IMR-90 (cell line): ENCODE measurements at regions not wholly inside any gene's neighbourhood (a gene's known extent, or its start where the extent isn't known, plus 50 kb on each side); places are given as distances from the start of the nearest gene placed in this dataset.

Experiments used
- ATAC-seq: fragments of 200-7000 bp; cut with Tn5 transposase; 2 replicates; pipeline ENCODE4 v1.9.1; 2020; ENCODE audit warnings: low read depth, mild to moderate bottlenecking, moderate library complexity
- BruUV-seq: library from RNA; stranded (reverse); fragments of 400-500 nt; replicated peaks from 2 replicates; lab custom pipeline; 2021; lab: Mats Ljungman, UMichigan
- CTCF ChIA-PET: fragments of 300-600 bp; formaldehyde crosslinking; extraction: SDS; loops from one replicate; lab custom pipeline; 2021; ENCODE audit warnings: antibody characterized with exemption; lab: Yijun Ruan, JAX
- POLR2A ChIA-PET: fragments of 300-600 bp; sonication (Branson Sonifier 250); formaldehyde crosslinking; loops from one replicate; lab custom pipeline; 2022; ENCODE audit warnings: antibody characterized with exemption; ENCODE audit not compliant: unreplicated experiment; lab: Charles Lee
- DNase-seq: peaks from one replicate; pipeline ENCODE4 v3.0.0; 2013
- H2AFZ ChIP-seq: replicated peaks from 2 replicates; pipeline ENCODE3; 2013; ENCODE audit warnings: low read length, mild to moderate bottlenecking; ENCODE audit not compliant: poor library complexity
- H2AK5ac ChIP-seq: 2 replicates; pipeline ENCODE4 v1.6.1; 2013; ENCODE audit warnings: low read depth, low read length, inconsistent platforms
- H2AK9ac ChIP-seq: replicated peaks from 2 replicates; pipeline ENCODE3; 2013; ENCODE audit warnings: mild to moderate bottlenecking, low read depth, low read length, moderate library complexity; ENCODE audit not compliant: poor library complexity
- H2BK120ac ChIP-seq: 2 replicates; pipeline ENCODE4 v1.6.1; 2013; ENCODE audit warnings: low read depth, low read length, inconsistent platforms
- H2BK15ac ChIP-seq: 3 replicates; pipeline ENCODE4 v1.6.1; 2013; ENCODE audit warnings: low read depth, low read length, inconsistent platforms
- H2BK20ac ChIP-seq: 2 replicates; pipeline ENCODE4 v1.6.1; 2013; ENCODE audit warnings: low read depth, mild to moderate bottlenecking, inconsistent platforms, low read length, moderate library complexity
- H2BK5ac ChIP-seq: 2 replicates; pipeline ENCODE4 v1.6.1; 2013; ENCODE audit warnings: mild to moderate bottlenecking, low read depth, low read length, inconsistent platforms; ENCODE audit not compliant: poor library complexity, severe bottlenecking
- H3K14ac ChIP-seq: replicated peaks from 2 replicates; pipeline ENCODE4 v1.6.1; 2013; ENCODE audit warnings: low read depth, low read length, inconsistent platforms
- H3K18ac ChIP-seq: 2 replicates; pipeline ENCODE4 v1.6.1; 2013; ENCODE audit warnings: low read depth, low read length, control low read depth
- H3K23ac ChIP-seq: 2 replicates; pipeline ENCODE4 v1.6.1; 2013; ENCODE audit warnings: low read depth, low read length, inconsistent platforms
- H3K27ac ChIP-seq: 2 replicates; pipeline ENCODE4 v1.5.1; 2013; ENCODE audit warnings: mild to moderate bottlenecking, control low read depth, low read length; ENCODE audit not compliant: insufficient read depth
- H3K27me3 ChIP-seq: 2 replicates; pipeline ENCODE4 v1.6.1; 2013; ENCODE audit warnings: low read length; ENCODE audit not compliant: control insufficient read depth, insufficient read depth
- H3K36me3 ChIP-seq: 2 replicates; pipeline ENCODE4 v1.6.1; 2013; ENCODE audit warnings: low read length, mixed read lengths; ENCODE audit not compliant: control insufficient read depth, insufficient read depth
- H3K4ac ChIP-seq: 2 replicates; pipeline ENCODE4 v1.6.1; 2013; ENCODE audit warnings: low read depth, low read length, inconsistent platforms
- H3K4me1 ChIP-seq: 2 replicates; pipeline ENCODE4 v1.6.1; 2013; ENCODE audit warnings: low read length, mixed read lengths; ENCODE audit not compliant: control insufficient read depth, insufficient read depth
- H3K4me2 ChIP-seq: 2 replicates; pipeline ENCODE4 v1.6.1; 2013; ENCODE audit warnings: low read depth, mild to moderate bottlenecking, control low read depth, low read length, moderate library complexity
- H3K4me3 ChIP-seq: 2 replicates; pipeline ENCODE4 v1.5.1; 2013; ENCODE audit warnings: low read depth, mild to moderate bottlenecking, control low read depth, low read length, moderate library complexity; ENCODE audit not compliant: insufficient read depth
- H3K56ac ChIP-seq: 2 replicates; pipeline ENCODE4 v1.6.1; 2013; ENCODE audit warnings: low read length, inconsistent platforms; ENCODE audit not compliant: insufficient read depth; ENCODE audit errors: extremely low read depth
- H3K79me1 ChIP-seq, 2 experiments: 2 replicates each; pipeline ENCODE4 v1.6.1; 2013; ENCODE audit warnings: low read length in 2 of 2, inconsistent platforms in 1 of 2, low read depth in 1 of 2
- H3K9ac ChIP-seq: 2 replicates; pipeline ENCODE4 v1.6.1; 2013; ENCODE audit warnings: low read depth, low read length, control low read depth
- H3K9me1 ChIP-seq: 2 replicates; pipeline ENCODE4 v1.6.1; 2013; ENCODE audit warnings: low read length, inconsistent platforms; ENCODE audit not compliant: insufficient read depth
- H3K9me3 ChIP-seq: 2 replicates; pipeline ENCODE4 v1.6.1; 2013; ENCODE audit warnings: low read length; ENCODE audit not compliant: control insufficient read depth, insufficient read depth
- H4K20me1 ChIP-seq: 2 replicates; pipeline ENCODE4 v1.6.1; 2013; ENCODE audit warnings: low read length, inconsistent platforms; ENCODE audit not compliant: insufficient read depth
- H4K5ac ChIP-seq: 2 replicates; pipeline ENCODE4 v1.6.1; 2013; ENCODE audit warnings: mild to moderate bottlenecking, low read depth, low read length, control low read depth
- H4K8ac ChIP-seq, 2 experiments: 2 replicates each; pipeline ENCODE4 v1.6.1; 2013; ENCODE audit warnings: low read depth in 2 of 2, low read length in 2 of 2, control low read depth in 1 of 2, inconsistent platforms in 1 of 2
- H4K91ac ChIP-seq: 2 replicates; pipeline ENCODE4 v1.6.1; 2013; ENCODE audit warnings: low read depth, low read length, inconsistent platforms; ENCODE audit not compliant: insufficient read depth
- BHLHE40 ChIP-seq: fragments of 150-350 bp; IDR thresholded peaks from 2 replicates; pipeline ENCODE4 v1.6.1; 2016; ENCODE audit warnings: mild to moderate bottlenecking, low read depth, low read length
- CEBPB ChIP-seq: IDR thresholded peaks from 2 replicates; pipeline ENCODE4 v1.6.1; 2012; ENCODE audit warnings: low read depth, low read length, improper control_type of control experiment
- CHD1 ChIP-seq: IDR thresholded peaks from 2 replicates; pipeline ENCODE4 v1.6.1; 2012; ENCODE audit warnings: low read depth, low read length, improper control_type of control experiment
- FOS ChIP-seq: fragments of 150-350 bp; IDR thresholded peaks from 2 replicates; pipeline ENCODE4 v1.6.1; 2016; ENCODE audit warnings: low read depth, low read length
- MAFK ChIP-seq: IDR thresholded peaks from 2 replicates; pipeline ENCODE4 v1.6.1; 2012; ENCODE audit warnings: low read depth, low read length, improper control_type of control experiment
- MAZ ChIP-seq: IDR thresholded peaks from 2 replicates; pipeline ENCODE4 v1.6.1; 2012; ENCODE audit warnings: low read depth, mild to moderate bottlenecking, low read length, improper control_type of control experiment, moderate library complexity, borderline replicate concordance
- MXI1 ChIP-seq: IDR thresholded peaks from 2 replicates; pipeline ENCODE4 v1.6.1; 2012; ENCODE audit warnings: low read depth, mild to moderate bottlenecking, low read length, moderate library complexity, borderline replicate concordance
- NFE2L2 ChIP-seq: fragments of 150-350 bp; IDR thresholded peaks from 2 replicates; pipeline ENCODE4 v1.6.1; 2016; ENCODE audit warnings: low read depth, mild to moderate bottlenecking, low read length
- POLR2A ChIP-seq: IDR thresholded peaks from 2 replicates; pipeline ENCODE4 v1.6.1; 2012; ENCODE audit warnings: mild to moderate bottlenecking, low read depth, low read length
- RAD21 ChIP-seq: IDR thresholded peaks from 2 replicates; pipeline ENCODE4 v1.6.1; 2012; ENCODE audit warnings: low read length, improper control_type of control experiment
- RCOR1 ChIP-seq: IDR thresholded peaks from 2 replicates; pipeline ENCODE4 v1.6.1; 2012; ENCODE audit warnings: mild to moderate bottlenecking, low read length, improper control_type of control experiment; ENCODE audit not compliant: insufficient replicate concordance
- RFX5 ChIP-seq: IDR thresholded peaks from 2 replicates; pipeline ENCODE4 v1.8.0; 2012; ENCODE audit warnings: low read depth, mild to moderate bottlenecking, low read length, moderate library complexity
- SMC3 ChIP-seq: fragments of 150-350 bp; IDR thresholded peaks from 2 replicates; pipeline ENCODE4 v1.6.1; 2016; ENCODE audit warnings: low read depth, mild to moderate bottlenecking, antibody characterized with exemption, low read length, moderate library complexity
- WGBS, 2 experiments: methylation state at CpG; one replicate each; pipeline versions ENCODE4 v1.1.5 to v1.1.7; 2013; ENCODE audit warnings: missing lambda C conversion rate in 2 of 2; ENCODE audit not compliant: insufficient read length in 1 of 2; ENCODE audit errors: extremely low coverage in 2 of 2; 5-methylcytosine and 5-hydroxymethylcytosine counted together
- dilution Hi-C: fragments of 300-500 bp; cut with HindIII; formaldehyde crosslinking; loops from one replicate; pipeline ENCODE4 v1.14.3; 2018; ENCODE audit warnings: low sequenced_read_pairs; ENCODE audit not compliant: unreplicated experiment
- in situ Hi-C: fragments of 300-500 bp; cut with MboI; formaldehyde crosslinking; loops from 3 replicates; pipeline ENCODE4 v1.14.3; 2019; ENCODE audit warnings: low sequenced_read_pairs, inconsistent platforms, mixed read lengths
- intact Hi-C: fragments of 100-400 bp; cut with micrococcal nuclease; formaldehyde crosslinking; loops from 2 replicates; pipeline ENCODE4 v1.10.0; 2022
- TF ChIP-seq, protein P1 (sequence below): fragments of 150-350 bp; IDR thresholded peaks from 2 replicates; pipeline ENCODE4 v1.6.1; 2017; ENCODE audit warnings: mild to moderate bottlenecking, antibody characterized with exemption, low read length, low read depth
- TF ChIP-seq, protein P2 (sequence below): fragments of 150-350 bp; IDR thresholded peaks from 2 replicates; pipeline ENCODE4 v1.6.1; 2016; ENCODE audit warnings: low read depth, mild to moderate bottlenecking, low read length, moderate library complexity, borderline replicate concordance

DNA sequence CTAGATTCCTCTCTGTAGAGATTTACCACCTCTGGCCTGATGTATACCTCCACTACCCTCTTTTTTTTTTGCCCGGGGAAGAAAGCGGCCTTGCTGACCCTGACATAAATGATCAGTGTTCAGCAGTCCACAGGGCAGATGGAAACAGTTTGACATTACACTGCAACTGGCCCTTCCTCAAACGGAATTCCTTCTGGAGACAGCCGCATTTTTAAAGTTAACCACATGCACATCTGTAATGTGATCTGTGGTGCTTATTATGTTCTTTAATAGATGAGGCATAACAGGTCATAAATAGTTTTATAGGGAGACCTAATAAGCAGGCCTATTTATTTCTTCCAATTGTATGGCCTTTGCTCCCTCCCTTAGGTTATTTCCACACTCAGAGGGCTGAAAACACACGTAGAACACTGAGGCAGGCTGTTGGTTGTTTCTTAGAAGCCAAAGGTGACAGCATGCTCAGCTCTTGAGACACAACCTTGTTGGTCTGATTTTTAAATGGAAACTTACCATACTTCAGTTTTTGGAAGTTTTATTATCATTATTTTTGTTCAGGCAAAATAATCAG lies 84.0 kb upstream of the APC start:
- no peak overlapping the region for H3K4me2 ChIP-seq
- H3K27ac ChIP-seq: no peak overlapping the region
- H2BK20ac ChIP-seq: no peak overlapping the region

More for the DNA sequence above, 84.0 kb upstream of the APC start:
- CTCF ChIA-PET: no interaction called here
- POLR2A ChIA-PET: no interaction called here
- H3K56ac ChIP-seq: no peak overlapping the region
- no peak overlapping the region for H2BK15ac ChIP-seq
- no peak overlapping the region for H3K14ac ChIP-seq
- no peaks in the 10 kb centered on the region for H4K20me1 ChIP-seq
- H3K4me1 ChIP-seq: no peaks in the 10 kb centered on the region
- no peak overlapping the region for H2BK120ac ChIP-seq
- H3K27me3 ChIP-seq: no peaks in the 10 kb centered on the region; the same call in none of the 2 replicates
- H2AFZ ChIP-seq: no peak overlapping the region
- no peak for TF ChIP-seq RCOR1
- TF ChIP-seq MAZ: no peak
- TF ChIP-seq BHLHE40: no peak
- no peak for TF ChIP-seq RFX5
- no peak for TF ChIP-seq CEBPB
- TF ChIP-seq NFE2L2: no peak
- TF ChIP-seq, protein P1, sequence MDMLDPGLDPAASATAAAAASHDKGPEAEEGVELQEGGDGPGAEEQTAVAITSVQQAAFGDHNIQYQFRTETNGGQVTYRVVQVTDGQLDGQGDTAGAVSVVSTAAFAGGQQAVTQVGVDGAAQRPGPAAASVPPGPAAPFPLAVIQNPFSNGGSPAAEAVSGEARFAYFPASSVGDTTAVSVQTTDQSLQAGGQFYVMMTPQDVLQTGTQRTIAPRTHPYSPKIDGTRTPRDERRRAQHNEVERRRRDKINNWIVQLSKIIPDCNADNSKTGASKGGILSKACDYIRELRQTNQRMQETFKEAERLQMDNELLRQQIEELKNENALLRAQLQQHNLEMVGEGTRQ: no peak
- no peak for TF ChIP-seq POLR2A
- TF ChIP-seq MXI1: no peak
- no peak for TF ChIP-seq FOS
- TF ChIP-seq MAFK: no peak
- no peak for TF ChIP-seq CHD1
- no peak for TF ChIP-seq RAD21
- TF ChIP-seq SMC3: no peak
- TF ChIP-seq, protein P2, sequence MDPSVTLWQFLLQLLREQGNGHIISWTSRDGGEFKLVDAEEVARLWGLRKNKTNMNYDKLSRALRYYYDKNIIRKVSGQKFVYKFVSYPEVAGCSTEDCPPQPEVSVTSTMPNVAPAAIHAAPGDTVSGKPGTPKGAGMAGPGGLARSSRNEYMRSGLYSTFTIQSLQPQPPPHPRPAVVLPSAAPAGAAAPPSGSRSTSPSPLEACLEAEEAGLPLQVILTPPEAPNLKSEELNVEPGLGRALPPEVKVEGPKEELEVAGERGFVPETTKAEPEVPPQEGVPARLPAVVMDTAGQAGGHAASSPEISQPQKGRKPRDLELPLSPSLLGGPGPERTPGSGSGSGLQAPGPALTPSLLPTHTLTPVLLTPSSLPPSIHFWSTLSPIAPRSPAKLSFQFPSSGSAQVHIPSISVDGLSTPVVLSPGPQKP: no peak
- no peak overlapping the region for H2BK5ac ChIP-seq
- in situ Hi-C loops (no loop called here), dilution Hi-C loops (no loop called here), intact Hi-C loops (no loop called here)
- no peaks in the 10 kb centered on the region for H3K9me1 ChIP-seq
- DNase-seq (no peak), ATAC-seq (no peak)
- H4K91ac ChIP-seq: no peak overlapping the region
- no peaks in the 10 kb centered on the region for H3K9me3 ChIP-seq
- no peaks in the 10 kb centered on the region for H3K79me1 ChIP-seq
- no peak overlapping the region for H3K23ac ChIP-seq
- H3K36me3 ChIP-seq: no peaks in the 10 kb centered on the region
- H3K4ac ChIP-seq: no peak overlapping the region
- no CpG with 5 or more reads among the region's 5 CpGs for WGBS, 2 experiments
- H4K5ac ChIP-seq: no peak overlapping the region
- H2AK5ac ChIP-seq: no peak overlapping the region
- H2AK9ac ChIP-seq: no peak overlapping the region
- no TSS peak for BruUV-seq
- H3K4me3 ChIP-seq: no peak overlapping the region
- no peak overlapping the region for H3K18ac ChIP-seq
- no peak overlapping the region for H3K9ac ChIP-seq
- H4K8ac ChIP-seq: no peak overlapping the region
